Retinal pigment epithelial cell (primary cell): ENCODE measurements at regions not wholly inside any gene's neighbourhood (a gene's known extent, or its start where the extent isn't known, plus 50 kb on each side); places are given as distances from the start of the nearest gene placed in this dataset.

Experiments used
- DNase-seq: peaks from one replicate; pipeline ENCODE4 v3.0.0-alpha.2; 2010; ENCODE audit warnings: low read depth
- H3K4me3 ChIP-seq: 2 replicates; pipeline ENCODE4 v1.5.1; 2011; ENCODE audit warnings: mild to moderate bottlenecking, low read length, control low read depth, moderate library complexity
- CTCF ChIP-seq: conservative IDR thresholded peaks from 2 replicates; pipeline ENCODE4 v1.5.1; 2011; ENCODE audit warnings: low read depth, low read length, control low read depth, inconsistent platforms

DNA sequence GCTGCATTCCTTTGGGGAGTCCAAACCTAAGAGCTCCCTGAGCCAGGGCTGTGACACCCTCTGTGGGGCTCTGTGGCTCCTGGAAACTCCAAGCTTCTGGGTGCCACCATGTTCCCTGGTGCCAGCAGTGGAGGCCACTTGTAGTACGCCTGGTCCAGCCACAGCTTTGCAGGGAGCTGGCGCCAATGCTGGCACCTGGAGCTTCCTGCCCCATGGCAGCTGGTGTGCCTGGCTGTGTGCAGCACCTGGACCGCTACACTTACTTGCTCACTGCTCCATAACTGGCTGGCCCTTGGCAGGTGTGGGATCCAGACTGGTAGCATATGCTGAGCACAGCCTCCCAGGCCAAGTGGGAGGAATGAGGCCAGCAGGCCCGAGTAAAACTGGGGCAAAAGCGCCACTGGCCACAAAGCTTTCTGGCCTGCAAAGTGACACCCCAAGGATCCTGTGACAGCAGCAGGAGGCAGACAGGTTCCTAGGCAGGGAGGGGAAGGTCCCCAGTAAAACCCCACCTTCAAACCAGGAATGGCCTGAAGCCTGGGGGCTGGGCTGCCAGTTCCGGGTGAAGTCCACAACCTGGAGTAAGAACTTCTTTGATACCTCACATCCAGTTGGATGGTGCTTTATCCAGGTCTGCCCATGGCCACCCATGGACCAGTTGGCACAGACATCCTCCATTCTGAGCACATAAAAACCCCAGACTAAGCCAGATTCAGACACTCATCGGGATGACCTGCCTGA, 461.0 kb downstream of the TBC1D32 start:
- DNase-seq: no peak
- no peak overlapping the region for H3K4me3 ChIP-seq
- no peak for TF ChIP-seq CTCF

- no peak overlapping the region for H3K4me3 ChIP-seq
- no peak for TF ChIP-seq CTCF
- DNase-seq: no peak
Observed at GRCh38 chr6:120872262-120872578, 462.1 kb downstream of the TBC1D32 start.

- DNase-seq: no peak
- H3K4me3 ChIP-seq: no peak overlapping the region
- no peak for TF ChIP-seq CTCF
Observed at GRCh38 chr6:120871416-120872261, 462.6 kb downstream of the TBC1D32 start.

GRCh38 chr6:120869397-120869796, 464.9 kb downstream of the TBC1D32 start:
- no peak overlapping the region for H3K4me3 ChIP-seq
- no peak for DNase-seq
- no peak for TF ChIP-seq CTCF

DNA sequence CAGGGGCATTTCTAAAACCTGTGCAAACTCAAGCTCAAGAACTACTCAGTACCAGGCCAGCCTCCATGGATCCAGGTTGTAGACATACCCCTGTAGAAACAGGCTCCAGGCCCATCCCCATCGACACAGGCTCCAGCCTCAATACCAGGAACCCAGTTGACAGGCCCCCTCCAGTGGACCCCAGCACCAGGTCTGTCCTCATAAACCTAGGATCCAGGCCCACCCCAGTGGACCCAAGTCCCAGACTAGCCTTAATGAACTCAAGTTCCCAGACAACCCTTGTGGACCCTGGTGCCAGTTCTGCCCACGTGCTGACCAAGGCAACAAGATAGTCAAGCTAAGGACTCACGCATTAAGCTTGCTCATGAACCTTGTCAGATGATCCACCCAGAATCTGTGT, 476.9 kb downstream of the TBC1D32 start:
- DNase-seq: no peak
- TF ChIP-seq CTCF: no peak
- no peak overlapping the region for H3K4me3 ChIP-seq

- DNase-seq: no peak
- no peak for TF ChIP-seq CTCF
- no peak overlapping the region for H3K4me3 ChIP-seq
Observed at GRCh38 chr6:120854583-120854982, 479.7 kb downstream of the TBC1D32 start.

DNA sequence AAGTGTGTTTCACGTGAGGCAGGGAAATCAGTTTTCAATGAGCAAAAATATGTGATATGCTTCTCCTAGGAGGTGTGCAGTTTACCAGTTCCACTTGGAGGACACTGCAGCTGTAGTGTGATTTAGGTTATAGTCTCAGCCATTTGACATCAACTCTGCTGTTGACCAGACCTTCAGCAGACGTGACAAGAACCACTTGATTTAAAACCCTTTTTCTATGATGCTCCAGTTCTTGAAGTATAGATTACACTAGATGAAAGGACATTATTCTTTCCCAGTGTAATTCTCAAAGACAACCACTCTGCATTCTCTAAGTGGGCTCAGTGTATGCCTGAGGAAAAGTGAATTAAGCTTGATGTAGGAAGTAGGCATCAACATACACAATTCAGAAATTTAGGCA, 480.8 kb downstream of the TBC1D32 start:
- DNase-seq: no peak
- H3K4me3 ChIP-seq: no peak overlapping the region
- no peak for TF ChIP-seq CTCF
